ENCODE measurements at regions not wholly inside any gene's neighbourhood (a gene's known extent, or its start where the extent isn't known, plus 50 kb on each side); places are given as distances from the start of the nearest gene placed in this dataset.

GRCh38 chr11:86193297-86194095 is 51.1 kb upstream of the EED start:
- H2AFZ ChIP-seq (ENCODE audit: low read length), result peak overlapping the region; percentile 79
- H3K27ac ChIP-seq (ENCODE audit: low read depth, low read length), result peak overlapping the region; percentile 15
- no peaks in the 10 kb centered on the region for H3K9me3 ChIP-seq (ENCODE audit: low read depth, low read length)
- peak overlapping the region; percentile 48 for H3K4me3 ChIP-seq (ENCODE audit: insufficient read depth, low read length)
- TF ChIP-seq CTCF (IDR thresholded peaks at IDR 0.05; ENCODE audit: extremely low read depth, low read depth, low read length), result peak; percentile 85
- peak overlapping the region; percentile 70 for H3K4me2 ChIP-seq (ENCODE audit: insufficient read depth, low read length)
- peak; percentile 94 for DNase-seq (ENCODE audit: insufficient read length, low spot score, missing footprints)
- H4K20me1 ChIP-seq (ENCODE audit: insufficient read depth, low read length), result no peaks in the 10 kb centered on the region
- no peaks in the 10 kb centered on the region for H3K36me3 ChIP-seq (ENCODE audit: insufficient read depth, low read length)
- H3K79me2 ChIP-seq (ENCODE audit: insufficient read depth, low read length), result no peaks in the 10 kb centered on the region
- peaks cover 12% of the 10 kb centered on the region for H3K4me1 ChIP-seq (ENCODE audit: insufficient read depth, low read length)
- no peaks in the 10 kb centered on the region for H3K27me3 ChIP-seq (ENCODE audit: insufficient read depth, low read length)

- Histone ChIP-seq H3K36me3 (ENCODE audit: insufficient read depth, low read length) (no peaks in the 10 kb centered on the region), H3K4me2 (ENCODE audit: insufficient read depth, low read length) (peak overlapping the region; percentile 70), H3K4me3 (ENCODE audit: insufficient read depth, low read length) (no peak overlapping the region), H3K9me3 (ENCODE audit: low read depth, low read length) (no peaks in the 10 kb centered on the region), H3K4me1 (ENCODE audit: insufficient read depth, low read length) (peaks cover 12% of the 10 kb centered on the region), H3K79me2 (ENCODE audit: insufficient read depth, low read length) (no peaks in the 10 kb centered on the region), H3K27me3 (ENCODE audit: insufficient read depth, low read length) (no peaks in the 10 kb centered on the region), H4K20me1 (ENCODE audit: insufficient read depth, low read length) (no peaks in the 10 kb centered on the region), H2AFZ (ENCODE audit: low read length) (peak overlapping the region; percentile 79), H3K27ac (ENCODE audit: low read depth, low read length) (no peak overlapping the region)
- TF ChIP-seq CTCF (IDR thresholded peaks at IDR 0.05; ENCODE audit: extremely low read depth, low read depth, low read length), result no peak
- no peak for DNase-seq (ENCODE audit: insufficient read length, low spot score, missing footprints)
Observed at GRCh38 chr11:86192519-86193257, 51.9 kb upstream of the EED start.

- Histone ChIP-seq H4K20me1 (ENCODE audit: insufficient read depth, low read length) (no peaks in the 10 kb centered on the region), H3K4me3 (ENCODE audit: insufficient read depth, low read length) (no peak overlapping the region), H3K4me2 (ENCODE audit: insufficient read depth, low read length) (no peak overlapping the region), H3K79me2 (ENCODE audit: insufficient read depth, low read length) (no peaks in the 10 kb centered on the region), H3K27me3 (ENCODE audit: insufficient read depth, low read length) (no peaks in the 10 kb centered on the region), H2AFZ (ENCODE audit: low read length) (no peak overlapping the region), H3K4me1 (ENCODE audit: insufficient read depth, low read length) (peaks cover 9% of the 10 kb centered on the region), H3K36me3 (ENCODE audit: insufficient read depth, low read length) (no peaks in the 10 kb centered on the region), H3K9me3 (ENCODE audit: low read depth, low read length) (no peaks in the 10 kb centered on the region), H3K27ac (ENCODE audit: low read depth, low read length) (no peak overlapping the region)
- TF ChIP-seq CTCF (IDR thresholded peaks at IDR 0.05; ENCODE audit: extremely low read depth, low read depth, low read length), result no peak
- DNase-seq (ENCODE audit: insufficient read length, low spot score, missing footprints), result no peak
Observed at GRCh38 chr11:86191874-86192273, 52.7 kb upstream of the EED start.

- DNase-seq (ENCODE audit: insufficient read length, low spot score, missing footprints), result no peak
- Histone ChIP-seq H2AFZ (ENCODE audit: low read length) (no peak overlapping the region), H3K27me3 (ENCODE audit: insufficient read depth, low read length) (no peaks in the 10 kb centered on the region), H4K20me1 (ENCODE audit: insufficient read depth, low read length) (no peaks in the 10 kb centered on the region), H3K9me3 (ENCODE audit: low read depth, low read length) (no peaks in the 10 kb centered on the region), H3K79me2 (ENCODE audit: insufficient read depth, low read length) (no peaks in the 10 kb centered on the region), H3K4me2 (ENCODE audit: insufficient read depth, low read length) (no peak overlapping the region), H3K4me1 (ENCODE audit: insufficient read depth, low read length) (peaks cover 4% of the 10 kb centered on the region), H3K4me3 (ENCODE audit: insufficient read depth, low read length) (no peak overlapping the region), H3K27ac (ENCODE audit: low read depth, low read length) (no peak overlapping the region), H3K36me3 (ENCODE audit: insufficient read depth, low read length) (no peaks in the 10 kb centered on the region)
- TF ChIP-seq CTCF (IDR thresholded peaks at IDR 0.05; ENCODE audit: extremely low read depth, low read depth, low read length), result no peak
Observed at GRCh38 chr11:86187027-86187426, 57.5 kb upstream of the EED start.

All from osteoblast (primary cell).